Panc1 (cell line): ENCODE measurements at regions not wholly inside any gene's neighbourhood (a gene's known extent, or its start where the extent isn't known, plus 50 kb on each side); places are given as distances from the start of the nearest gene placed in this dataset.

ENCODE experiments used
- ATAC-seq: fragments of 200-7000 bp; cut with Tn5 transposase; 2 replicates; pipeline ENCODE4 v1.9.1; 2020; ENCODE audit warnings: mild to moderate bottlenecking, moderate library complexity
- BruUV-seq: library from RNA; stranded (reverse); fragments of 400-500 nt; replicated peaks from 2 replicates; lab custom pipeline; 2021; lab: Mats Ljungman, UMichigan
- CTCF ChIA-PET: fragments of 300-600 bp; sonication (Branson Sonifier 250); formaldehyde crosslinking; loops from one replicate; lab custom pipeline; 2022; ENCODE audit warnings: antibody characterized with exemption; lab: Charles Lee
- POLR2A ChIA-PET: fragments of 300-600 bp; sonication (Branson Sonifier 250); formaldehyde crosslinking; loops from one replicate; lab custom pipeline; 2022; ENCODE audit warnings: antibody characterized with exemption; lab: Charles Lee
- DNase-seq: peaks from one replicate; pipeline ENCODE4 v3.0.0-alpha.2; 2010; ENCODE audit warnings: low read depth, low spot score
- H3K27ac ChIP-seq: 2 replicates; pipeline ENCODE4 v1.5.1; 2011; ENCODE audit warnings: mild to moderate bottlenecking, low read length, inconsistent platforms
- H3K27me3 ChIP-seq: fragments of 200-500 bp; sonication (Bioruptor generic); 2 replicates; pipeline ENCODE4 v1.6.0; 2014; ENCODE audit warnings: low read length, inconsistent platforms; ENCODE audit not compliant: control insufficient read depth, insufficient read depth
- H3K36me3 ChIP-seq: fragments of 200-500 bp; sonication (Bioruptor generic); 2 replicates; pipeline ENCODE4 v1.5.1; 2014; ENCODE audit warnings: inconsistent platforms, mild to moderate bottlenecking, low read length, moderate library complexity; ENCODE audit not compliant: control insufficient read depth, insufficient read depth
- H3K4me1 ChIP-seq: 2 replicates; pipeline ENCODE4 v1.5.1; 2011; ENCODE audit warnings: inconsistent platforms, mild to moderate bottlenecking, low read length, moderate library complexity; ENCODE audit not compliant: control insufficient read depth, insufficient read depth
- H3K4me3 ChIP-seq, 2 experiments: 2 replicates each; pipeline ENCODE4 v1.5.1; 2011 to 2012; ENCODE audit warnings: low read depth in 2 of 2, low read length in 2 of 2, mild to moderate bottlenecking in 2 of 2, inconsistent platforms in 1 of 2, moderate library complexity in 1 of 2
- H3K9me3 ChIP-seq: fragments of 200-500 bp; sonication (Bioruptor generic); 2 replicates; pipeline ENCODE4 v1.5.1; 2014; ENCODE audit warnings: low read depth, mild to moderate bottlenecking, inconsistent platforms, low read length, moderate library complexity; ENCODE audit not compliant: control insufficient read depth, insufficient read depth
- POLR2AphosphoS5 ChIP-seq: IDR thresholded peaks from 2 replicates; pipeline ENCODE4 v1.6.1; 2012; ENCODE audit warnings: mild to moderate bottlenecking, low read depth, low read length, moderate library complexity
- SIN3A ChIP-seq: IDR thresholded peaks from 2 replicates; pipeline ENCODE4 v1.6.1; 2012; ENCODE audit warnings: low read depth, mild to moderate bottlenecking, low read length, moderate library complexity, borderline replicate concordance; ENCODE audit not compliant: insufficient read depth
- TCF7L2 ChIP-seq: IDR thresholded peaks from 2 replicates; pipeline ENCODE4 v1.6.1; 2011; ENCODE audit warnings: mild to moderate bottlenecking, low read depth, low read length, inconsistent platforms
- in situ Hi-C: cut with HindIII; loops from 2 replicates; pipeline ENCODE4 v1.10.0; 2016; ENCODE audit warnings: low sequenced_read_pairs, low pct_unique_long_range_greater_than_20kb
- intact Hi-C: fragments of 100-400 bp; cut with micrococcal nuclease; formaldehyde crosslinking; loops from one replicate; pipeline ENCODE4 v1.10.0; 2022; ENCODE audit not compliant: unreplicated experiment
- TF ChIP-seq, protein P1 (sequence below), 2 experiments: IDR thresholded peaks; 2 replicates each; pipeline ENCODE4 v1.6.1; 2011 to 2012; ENCODE audit warnings: low read depth in 2 of 2, control low read depth in 1 of 2, low read length in 1 of 2, mild to moderate bottlenecking in 1 of 2, moderate library complexity in 1 of 2; ENCODE audit not compliant: insufficient read depth in 1 of 2
- TF ChIP-seq, protein P2 (sequence below): fragments of 450-650 bp; IDR thresholded peaks from 2 replicates; pipeline ENCODE4 v1.5.1; 2017; ENCODE audit warnings: mild to moderate bottlenecking

DNA sequence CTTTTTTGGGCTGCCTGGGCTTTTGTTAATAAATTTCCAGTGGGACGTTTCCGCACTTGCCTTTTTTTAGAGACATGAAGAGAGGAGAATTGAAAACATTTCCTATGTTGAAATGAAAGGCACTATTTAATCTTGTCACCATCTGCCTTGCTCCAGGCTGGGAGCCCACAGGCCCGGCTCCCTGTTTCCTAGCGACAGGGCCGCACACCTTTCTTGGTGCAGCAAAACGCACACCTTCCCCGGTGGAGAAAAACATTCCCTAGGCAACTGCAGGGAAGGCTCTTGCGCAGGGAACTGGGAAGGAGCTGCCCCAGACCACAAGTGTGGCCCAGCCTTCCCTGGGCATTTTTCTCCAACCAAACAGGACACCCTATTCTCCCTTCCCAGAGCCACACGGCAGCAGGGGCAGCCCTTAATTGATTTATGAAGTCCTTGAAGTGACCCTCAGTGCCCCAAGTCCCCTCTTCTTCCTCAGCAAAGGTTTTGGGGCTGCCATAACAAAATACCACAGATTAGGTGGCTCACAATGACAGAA is 79.3 kb upstream of the KCNK12 start:
- POLR2A ChIA-PET = no interaction called here
- no TSS peak for BruUV-seq
- intact Hi-C loops = no loop called here

DNA sequence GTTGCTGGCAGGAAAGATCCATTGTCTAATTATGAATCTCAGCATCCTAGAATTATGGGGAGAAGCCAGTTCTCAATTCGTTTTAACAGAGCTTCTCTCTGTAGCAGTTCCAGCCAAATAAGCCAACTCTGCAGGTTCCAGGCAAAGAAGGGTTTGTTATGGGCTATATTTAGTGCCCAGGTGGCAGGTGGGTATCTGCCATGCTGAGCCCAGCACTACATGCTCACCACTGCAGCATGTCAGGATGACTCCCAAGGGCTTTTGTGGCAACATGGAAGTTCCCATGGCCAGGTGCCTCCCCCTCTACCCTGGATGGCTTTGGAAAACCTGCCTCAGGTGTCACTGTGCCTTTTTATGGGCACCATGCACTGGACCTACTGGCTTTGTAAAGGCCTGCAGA is 74.5 kb upstream of the KCNK12 start:
- Histone ChIP-seq H3K27me3 (no peaks in the 10 kb centered on the region), H3K4me1 (no peaks in the 10 kb centered on the region), H3K36me3 (no peaks in the 10 kb centered on the region), H3K27ac (no peak overlapping the region), H3K9me3 (no peaks in the 10 kb centered on the region), H3K4me3 (no peak overlapping the region)
- ChIA-PET POLR2A (no interaction called here), CTCF (no interaction called here)
- TF ChIP-seq, protein P1, sequence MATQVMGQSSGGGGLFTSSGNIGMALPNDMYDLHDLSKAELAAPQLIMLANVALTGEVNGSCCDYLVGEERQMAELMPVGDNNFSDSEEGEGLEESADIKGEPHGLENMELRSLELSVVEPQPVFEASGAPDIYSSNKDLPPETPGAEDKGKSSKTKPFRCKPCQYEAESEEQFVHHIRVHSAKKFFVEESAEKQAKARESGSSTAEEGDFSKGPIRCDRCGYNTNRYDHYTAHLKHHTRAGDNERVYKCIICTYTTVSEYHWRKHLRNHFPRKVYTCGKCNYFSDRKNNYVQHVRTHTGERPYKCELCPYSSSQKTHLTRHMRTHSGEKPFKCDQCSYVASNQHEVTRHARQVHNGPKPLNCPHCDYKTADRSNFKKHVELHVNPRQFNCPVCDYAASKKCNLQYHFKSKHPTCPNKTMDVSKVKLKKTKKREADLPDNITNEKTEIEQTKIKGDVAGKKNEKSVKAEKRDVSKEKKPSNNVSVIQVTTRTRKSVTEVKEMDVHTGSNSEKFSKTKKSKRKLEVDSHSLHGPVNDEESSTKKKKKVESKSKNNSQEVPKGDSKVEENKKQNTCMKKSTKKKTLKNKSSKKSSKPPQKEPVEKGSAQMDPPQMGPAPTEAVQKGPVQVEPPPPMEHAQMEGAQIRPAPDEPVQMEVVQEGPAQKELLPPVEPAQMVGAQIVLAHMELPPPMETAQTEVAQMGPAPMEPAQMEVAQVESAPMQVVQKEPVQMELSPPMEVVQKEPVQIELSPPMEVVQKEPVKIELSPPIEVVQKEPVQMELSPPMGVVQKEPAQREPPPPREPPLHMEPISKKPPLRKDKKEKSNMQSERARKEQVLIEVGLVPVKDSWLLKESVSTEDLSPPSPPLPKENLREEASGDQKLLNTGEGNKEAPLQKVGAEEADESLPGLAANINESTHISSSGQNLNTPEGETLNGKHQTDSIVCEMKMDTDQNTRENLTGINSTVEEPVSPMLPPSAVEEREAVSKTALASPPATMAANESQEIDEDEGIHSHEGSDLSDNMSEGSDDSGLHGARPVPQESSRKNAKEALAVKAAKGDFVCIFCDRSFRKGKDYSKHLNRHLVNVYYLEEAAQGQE (IDR thresholded peaks at IDR 0.05; ENCODE audit: insufficient read depth in 1 of 2, low read depth in 2 of 2, low read length in 1 of 2) = no peak
- TF ChIP-seq POLR2AphosphoS5 = no peak
- TF ChIP-seq SIN3A = no peak
- TF ChIP-seq, protein P2, sequence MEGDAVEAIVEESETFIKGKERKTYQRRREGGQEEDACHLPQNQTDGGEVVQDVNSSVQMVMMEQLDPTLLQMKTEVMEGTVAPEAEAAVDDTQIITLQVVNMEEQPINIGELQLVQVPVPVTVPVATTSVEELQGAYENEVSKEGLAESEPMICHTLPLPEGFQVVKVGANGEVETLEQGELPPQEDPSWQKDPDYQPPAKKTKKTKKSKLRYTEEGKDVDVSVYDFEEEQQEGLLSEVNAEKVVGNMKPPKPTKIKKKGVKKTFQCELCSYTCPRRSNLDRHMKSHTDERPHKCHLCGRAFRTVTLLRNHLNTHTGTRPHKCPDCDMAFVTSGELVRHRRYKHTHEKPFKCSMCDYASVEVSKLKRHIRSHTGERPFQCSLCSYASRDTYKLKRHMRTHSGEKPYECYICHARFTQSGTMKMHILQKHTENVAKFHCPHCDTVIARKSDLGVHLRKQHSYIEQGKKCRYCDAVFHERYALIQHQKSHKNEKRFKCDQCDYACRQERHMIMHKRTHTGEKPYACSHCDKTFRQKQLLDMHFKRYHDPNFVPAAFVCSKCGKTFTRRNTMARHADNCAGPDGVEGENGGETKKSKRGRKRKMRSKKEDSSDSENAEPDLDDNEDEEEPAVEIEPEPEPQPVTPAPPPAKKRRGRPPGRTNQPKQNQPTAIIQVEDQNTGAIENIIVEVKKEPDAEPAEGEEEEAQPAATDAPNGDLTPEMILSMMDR = no peak
- no peak for TF ChIP-seq TCF7L2
- ATAC-seq (no peak), DNase-seq (no peak)
- intact Hi-C loops = no loop called here
- in situ Hi-C loops = no loop called here
- no TSS peak for BruUV-seq

More for the DNA sequence above, 79.3 kb upstream of the KCNK12 start:
- no peaks in the 10 kb centered on the region for H3K9me3 ChIP-seq
- no peak for ATAC-seq
- CTCF ChIA-PET = no interaction called here
- no peaks in the 10 kb centered on the region for H3K36me3 ChIP-seq
- DNase-seq = no peak
- H3K4me3 ChIP-seq = no peak overlapping the region
- no peak overlapping the region for H3K27ac ChIP-seq
- no peaks in the 10 kb centered on the region; the same call in 1 of the 2 replicates for H3K27me3 ChIP-seq
- TF ChIP-seq, protein P2 = no peak
- TF ChIP-seq, protein P1 (IDR thresholded peaks at IDR 0.05; ENCODE audit: insufficient read depth in 1 of 2, low read depth in 2 of 2, low read length in 1 of 2) = no peak
- TF ChIP-seq SIN3A (no peak), POLR2AphosphoS5 (no peak), TCF7L2 (no peak)
- in situ Hi-C loops = no loop called here
- H3K4me1 ChIP-seq = peaks cover 7% of the 10 kb centered on the region
